MM.1S (cell line): ENCODE measurements at regions not wholly inside any gene's neighbourhood (a gene's known extent, or its start where the extent isn't known, plus 50 kb on each side); places are given as distances from the start of the nearest gene placed in this dataset.

Experiments
- CTCF ChIP-seq: fragments of 300-600 bp; sonication (generic); IDR thresholded peaks from 2 replicates; pipeline ENCODE4 v1.5.1; 2016; ENCODE audit warnings: antibody characterized with exemption, low read length, mixed read lengths
- EZH2 ChIP-seq: fragments of 300-600 bp; sonication (generic); optimal IDR thresholded peaks from 2 replicates; pipeline ENCODE3; 2017; ENCODE audit warnings: low read depth, mild to moderate bottlenecking, antibody characterized with exemption, low read length, mixed read lengths

GRCh38 chr17:53316988-53317387, 505.7 kb upstream of the KIF2B start:
- TF ChIP-seq CTCF = no peak
- no peak for TF ChIP-seq EZH2
